UCSD-AML1 (cell line): ENCODE measurements at regions not wholly inside any gene's neighbourhood (a gene's known extent, or its start where the extent isn't known, plus 50 kb on each side); places are given as distances from the start of the nearest gene placed in this dataset.
"Not testable (repeated sequence)": the region's sequence is repeated elsewhere in the genome, so short reads cannot be mapped to it uniquely, and the experiment has no call there.

Experiments
- DNase-seq: peaks from one replicate; lab custom pipeline; 2025; ENCODE audit not compliant: unreplicated experiment; lab: John Stamatoyannopoulos, UW

DNA sequence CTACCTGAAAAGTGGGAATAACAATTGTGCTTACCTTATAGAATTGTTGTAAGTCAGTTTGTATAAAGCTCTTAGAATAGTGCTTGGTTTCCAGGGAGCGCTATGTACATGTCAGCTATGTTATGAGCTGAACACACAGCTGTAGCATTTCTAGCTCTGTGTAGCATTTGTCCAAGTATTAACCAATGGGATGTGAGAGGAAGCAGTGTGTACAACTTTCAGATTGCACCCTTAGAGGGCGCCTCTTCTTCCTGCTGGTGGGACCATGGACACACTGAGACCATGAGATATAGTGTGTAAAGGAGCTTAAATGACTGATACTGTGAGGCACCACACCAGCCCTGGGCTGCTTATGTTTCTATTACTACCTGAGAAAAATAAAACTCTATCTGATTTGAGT, 380.2 kb downstream of the LNPK start:
- no peak for DNase-seq

DNA sequence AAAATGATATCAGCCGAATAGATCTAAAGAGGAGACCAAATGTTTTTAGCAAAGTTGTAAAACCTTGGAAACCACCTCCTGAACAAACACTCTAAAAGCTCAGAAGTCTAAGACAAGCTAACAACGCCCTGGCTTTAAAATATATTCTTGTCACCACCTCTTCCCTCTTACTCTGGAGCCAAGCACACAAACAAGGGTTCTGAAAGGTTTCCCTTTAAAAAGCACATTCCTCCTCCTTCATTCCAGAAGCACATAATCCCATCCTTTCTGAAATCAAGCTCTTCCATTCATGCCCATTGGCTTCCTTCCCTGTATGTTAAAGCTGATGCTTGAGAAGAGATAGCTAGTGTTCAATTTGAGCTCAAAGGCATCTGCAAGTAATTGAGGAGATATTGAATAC, 382.0 kb downstream of the LNPK start:
- DNase-seq, result no peak

DNA sequence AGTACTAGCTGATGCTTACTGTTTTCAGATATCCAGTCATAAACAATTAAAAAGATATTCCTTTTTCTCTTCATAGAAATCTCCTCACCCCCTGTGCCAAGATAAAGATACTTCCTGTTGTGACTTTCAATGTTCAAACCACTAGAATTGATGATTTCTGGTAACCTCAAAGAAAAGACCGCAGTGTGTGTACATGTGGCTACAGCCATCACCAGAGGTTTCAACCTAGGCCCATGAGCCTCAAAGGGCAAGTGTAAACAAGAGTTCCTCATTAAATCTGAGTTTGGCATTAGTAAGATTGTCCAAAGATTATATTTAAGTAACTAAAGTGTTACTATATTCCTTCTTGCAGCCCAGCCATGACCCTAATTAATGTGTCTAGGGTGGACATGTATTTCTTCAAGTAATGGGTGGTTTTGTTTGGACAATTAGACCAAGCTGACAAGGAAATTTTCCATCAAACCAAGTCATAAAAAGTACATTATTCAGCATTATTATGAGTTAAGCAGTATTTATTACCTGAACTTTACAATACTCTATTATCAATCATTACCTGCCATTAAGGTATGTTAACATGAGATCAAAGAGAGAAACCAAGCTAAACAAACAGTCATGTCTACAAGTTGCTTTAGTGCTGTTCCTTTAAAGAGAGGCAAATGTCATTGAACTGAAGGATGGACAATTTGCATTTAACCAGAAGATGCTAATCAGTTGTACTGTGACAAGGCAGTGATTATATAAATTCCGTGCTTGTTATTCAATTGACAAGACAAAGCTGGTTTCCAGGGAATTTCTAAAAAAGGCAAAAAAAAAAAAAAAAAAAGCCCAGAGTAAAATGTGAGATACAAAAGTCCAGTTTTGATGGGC, 382.7 kb downstream of the LNPK start:
- DNase-seq, result no peak

DNA sequence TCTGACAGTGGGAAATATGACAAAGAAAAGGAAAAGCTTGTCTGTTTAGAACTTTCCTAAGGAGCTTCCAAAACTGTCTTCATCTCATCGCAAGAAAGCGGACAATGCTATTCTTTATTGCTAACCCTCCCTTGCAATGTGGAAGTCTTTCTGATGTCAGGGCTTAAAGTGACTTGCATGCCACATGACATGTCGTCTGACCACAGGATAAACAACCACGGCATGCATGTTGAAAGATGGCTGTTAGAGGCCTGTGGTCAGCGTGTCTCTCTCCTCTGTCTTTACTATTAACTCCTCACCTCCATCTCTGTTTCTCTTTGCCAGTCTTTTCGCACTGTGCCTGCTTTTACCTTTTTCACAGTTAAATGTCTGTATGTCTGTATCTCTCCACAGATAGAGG, 389.8 kb downstream of the LNPK start:
- DNase-seq, result no peak

DNA sequence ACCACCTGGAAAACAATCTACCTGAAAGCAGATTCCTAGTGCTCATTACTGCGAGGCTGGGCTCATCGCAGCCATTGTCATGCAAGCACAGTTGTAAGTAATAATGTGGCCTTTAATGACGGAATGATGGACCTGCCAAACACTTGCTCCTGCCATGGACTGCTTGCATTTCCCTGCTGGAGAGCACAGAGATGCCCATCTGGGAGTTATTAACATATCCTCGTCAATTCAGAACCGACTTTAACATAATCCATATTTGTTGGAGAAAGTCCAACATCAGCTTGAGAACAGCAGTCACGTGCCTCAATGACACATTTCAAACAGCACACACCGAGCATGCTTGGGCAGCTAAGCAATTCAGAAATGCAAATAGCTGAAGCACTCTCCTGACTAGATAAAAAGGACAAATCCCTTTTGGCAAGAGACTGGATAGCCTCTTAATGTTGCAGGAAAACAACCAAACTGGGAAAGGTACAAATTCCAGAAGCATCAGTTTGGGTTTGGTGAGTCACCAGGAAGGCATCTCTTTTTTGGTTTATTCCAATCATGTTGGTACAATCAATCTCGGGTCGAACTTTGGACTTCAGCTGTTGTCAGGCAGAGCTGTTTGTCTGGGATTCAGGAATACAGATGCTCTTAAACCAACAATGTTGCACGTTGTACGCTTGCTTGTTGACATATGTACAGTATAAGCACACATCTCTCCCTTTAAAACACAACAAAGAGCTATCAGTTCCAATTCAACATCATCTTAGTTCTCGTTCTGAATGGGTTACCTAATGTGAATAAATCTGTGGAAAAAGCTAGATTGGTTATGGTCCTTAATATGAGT, 395.8 kb downstream of the LNPK start:
- no peak for DNase-seq

DNA sequence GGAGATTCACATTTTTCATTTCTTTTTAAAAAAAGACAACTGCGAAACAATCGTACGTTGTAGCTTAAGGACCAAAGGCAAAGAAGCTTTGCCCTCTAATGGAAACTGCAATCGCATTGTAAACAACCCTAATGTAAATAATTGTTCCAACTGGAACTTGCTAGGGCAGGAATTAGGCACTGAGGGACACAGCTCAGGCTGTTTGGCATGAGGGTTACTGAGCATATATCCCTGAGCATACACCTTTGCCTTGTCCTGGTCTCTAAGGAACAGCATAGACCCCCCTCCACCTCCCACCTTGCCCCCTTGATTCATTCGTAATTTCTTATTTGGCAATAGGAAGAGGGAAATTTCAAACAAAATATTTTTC, 396.4 kb downstream of the LNPK start:
- no peak for DNase-seq

DNA sequence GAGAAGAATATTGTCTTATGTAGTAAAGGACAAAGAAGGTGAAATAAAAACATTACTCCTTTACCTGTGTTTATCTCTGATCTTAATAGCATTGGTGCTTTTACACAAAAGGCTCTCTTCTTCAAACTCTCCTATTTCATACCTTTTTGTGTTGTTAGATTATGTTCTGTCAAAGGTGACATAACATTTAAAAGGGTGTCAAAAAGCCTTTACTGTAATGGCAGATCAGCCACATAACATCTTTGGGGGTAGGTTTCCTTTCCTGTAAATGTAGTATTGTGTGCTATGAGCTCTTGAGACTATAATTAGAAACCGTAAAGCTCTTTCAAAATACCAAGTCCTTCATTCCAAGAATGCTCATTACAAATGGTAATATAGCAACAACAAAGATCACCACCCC, 400.1 kb downstream of the LNPK start:
- DNase-seq, result no peak

DNA sequence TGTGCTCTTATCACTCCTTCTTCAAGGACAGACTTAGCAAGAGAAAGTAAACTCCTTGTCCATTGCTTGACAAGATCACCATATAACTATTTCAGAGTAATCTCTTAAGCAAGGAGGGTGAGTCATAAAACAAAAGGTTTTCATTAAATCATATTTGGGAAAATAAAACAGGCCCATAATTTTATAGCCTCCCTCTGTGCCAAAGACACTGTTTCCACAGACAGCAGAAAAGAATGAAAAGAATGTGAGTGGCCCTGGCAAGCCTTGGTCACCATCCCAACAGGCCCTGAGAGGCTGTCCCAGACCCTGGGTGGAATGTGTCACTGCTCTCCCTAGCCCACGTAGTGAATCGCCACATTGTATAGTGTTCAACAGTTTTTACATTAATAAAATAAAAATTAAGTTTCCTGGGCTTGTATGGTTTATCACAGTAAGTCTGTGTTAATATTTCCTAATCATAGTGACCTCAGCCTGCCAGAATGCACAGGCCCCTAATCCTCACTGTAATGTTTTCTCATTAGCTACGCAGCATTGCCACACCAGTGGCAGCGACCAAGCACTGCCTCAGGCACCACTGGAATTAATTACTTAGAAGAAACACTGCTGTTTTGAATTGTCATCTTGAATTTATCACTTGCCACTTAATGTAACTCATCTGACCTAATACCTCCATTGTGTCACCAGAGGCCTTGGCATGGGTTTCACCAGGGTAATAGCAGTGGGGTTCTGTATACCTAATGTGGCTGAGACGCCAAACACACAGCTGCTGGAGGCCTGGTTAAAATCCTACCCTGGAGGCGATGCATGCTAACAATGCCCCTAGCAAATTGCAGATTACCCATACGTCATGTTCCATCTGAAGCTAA, 401.9 kb downstream of the LNPK start:
- DNase-seq, result no peak

DNA sequence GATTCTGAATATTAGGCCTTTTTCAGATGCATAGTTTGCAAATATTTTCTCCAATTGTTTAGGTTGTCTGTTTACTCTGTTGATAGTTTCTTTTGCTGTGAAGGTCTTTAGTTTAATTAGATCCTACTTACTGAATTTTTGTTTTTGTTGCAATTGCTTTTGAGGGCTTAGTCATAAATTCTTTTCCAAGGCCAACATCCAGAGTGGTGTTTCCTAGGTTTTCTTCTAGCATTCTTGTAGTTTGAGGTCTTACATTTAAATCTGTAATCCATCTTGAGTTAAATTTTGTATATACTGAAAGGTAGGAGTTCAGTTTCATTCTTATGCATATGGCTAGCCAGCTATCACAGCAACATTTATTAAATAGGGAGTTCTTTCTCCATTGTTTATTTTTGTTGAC, 404.8 kb downstream of the LNPK start:
- DNase-seq, result no peak

DNA sequence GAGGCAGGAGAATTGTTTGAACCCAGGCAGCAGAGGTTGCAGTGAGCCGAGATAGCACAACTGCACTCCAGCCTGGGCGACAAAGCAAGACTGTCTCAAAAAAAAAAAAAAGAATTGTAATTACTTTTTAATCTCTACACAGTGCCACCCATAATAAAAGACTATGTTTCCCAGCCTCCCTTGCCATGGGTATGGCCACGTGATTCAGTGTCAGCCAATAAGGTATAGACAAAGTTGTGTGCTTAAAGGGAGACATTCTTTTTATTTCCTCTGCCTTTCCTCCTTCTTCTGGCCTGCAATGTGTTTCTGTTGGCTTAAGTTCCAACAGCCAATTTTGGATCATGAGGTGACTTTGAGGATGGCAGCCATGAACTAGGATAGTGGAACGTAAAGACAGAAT, 406.9 kb downstream of the LNPK start:
- DNase-seq, result no peak

DNA sequence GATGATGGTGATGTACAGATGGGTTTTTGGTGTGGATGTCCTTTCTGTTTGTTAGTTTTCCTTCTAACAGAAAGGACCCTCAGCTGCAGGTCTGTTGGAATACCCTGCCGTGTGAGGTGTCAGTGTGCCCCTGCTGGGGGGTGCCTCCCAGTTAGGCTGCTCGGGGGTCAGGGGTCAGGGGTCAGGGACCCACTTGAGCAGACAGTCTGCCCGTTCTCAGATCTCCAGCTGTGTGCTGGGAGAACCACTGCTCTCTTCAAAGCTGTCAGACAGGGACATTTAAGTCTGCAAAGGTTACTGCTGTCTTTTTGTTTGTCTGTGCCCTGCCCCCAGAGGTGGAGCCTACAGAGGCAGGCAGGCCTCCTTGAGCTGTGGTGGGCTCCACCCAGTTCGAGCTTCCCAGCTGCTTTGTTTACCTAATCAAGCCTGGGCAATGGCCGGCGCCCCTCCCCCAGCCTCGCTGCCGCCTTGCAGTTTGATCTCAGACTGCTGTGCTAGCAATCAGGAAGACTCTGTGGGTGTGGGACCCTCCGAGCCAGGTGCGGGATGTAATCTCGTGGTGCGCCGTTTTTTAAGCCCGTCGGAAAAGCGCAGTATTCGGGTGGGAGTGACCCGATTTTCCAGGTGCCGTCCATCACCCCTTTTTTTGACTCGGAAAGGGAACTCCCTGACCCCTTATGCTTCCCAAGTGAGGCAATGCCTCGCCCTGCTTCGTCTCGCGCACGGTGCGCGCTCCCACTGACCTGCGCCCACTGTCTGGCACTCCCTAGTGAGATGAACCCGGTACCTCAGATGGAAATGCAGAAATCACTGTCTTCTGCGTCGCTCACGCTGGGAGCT, 408.2 kb downstream of the LNPK start:
- DNase-seq, result not testable (repeated sequence)

DNA sequence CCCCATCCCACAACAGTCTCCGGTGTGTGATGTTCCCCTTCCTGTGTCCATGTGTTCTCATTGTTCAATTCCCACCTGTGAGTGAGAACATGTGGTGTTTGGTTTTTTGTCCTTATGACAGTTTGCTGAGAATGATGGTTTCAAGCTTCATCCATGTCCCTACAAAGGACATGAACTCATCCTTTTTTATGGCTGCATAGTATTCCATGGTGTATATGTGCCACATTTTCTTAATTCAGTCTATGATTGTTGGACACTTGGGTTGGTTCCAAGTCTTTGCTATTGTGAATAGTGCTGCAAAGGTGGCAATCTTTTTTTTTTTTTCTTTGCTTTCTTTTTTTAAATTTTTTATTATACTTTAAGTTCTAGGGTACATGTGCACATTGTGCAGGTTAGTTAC, 406.7 kb upstream of the ATP5MC3 start:
- DNase-seq, result not testable (repeated sequence)

DNA sequence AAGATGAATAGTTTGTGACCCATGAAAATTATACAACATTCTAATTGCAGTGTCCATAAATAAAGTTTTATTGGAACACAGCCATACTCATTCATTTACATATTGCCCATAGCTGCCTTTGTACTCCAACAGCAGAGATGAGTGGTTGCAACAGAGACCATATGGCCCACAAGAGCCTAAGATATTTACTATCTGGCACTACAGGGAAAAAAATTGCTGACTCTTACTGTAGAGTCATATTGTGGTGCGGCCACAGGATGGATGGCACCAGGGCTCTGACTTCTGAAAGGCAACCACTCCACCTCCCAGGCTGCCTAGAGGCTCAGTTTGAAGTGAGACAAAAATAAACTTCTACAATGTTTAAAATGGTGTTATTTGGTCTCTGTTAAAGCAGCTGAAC, 404.0 kb upstream of the ATP5MC3 start:
- no peak for DNase-seq

DNA sequence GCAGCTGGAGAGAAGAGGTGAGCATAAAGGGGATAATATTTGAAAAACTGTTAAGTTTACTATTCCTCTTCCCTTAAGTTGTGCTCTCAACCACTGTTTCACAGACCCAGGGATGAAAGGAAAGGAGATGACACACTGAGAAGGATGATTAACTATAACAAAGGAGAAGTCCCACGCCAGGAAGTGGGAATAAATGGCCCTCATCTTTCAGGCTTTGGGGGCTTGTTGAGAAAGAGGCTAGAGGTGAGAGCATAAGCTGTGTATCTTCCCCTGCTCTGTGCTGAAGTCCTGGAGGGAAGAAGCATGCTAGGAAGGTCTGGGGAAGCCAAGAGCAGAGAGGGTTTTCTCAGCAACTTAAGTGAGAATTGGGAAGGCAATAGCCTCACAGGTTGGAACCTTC, 399.1 kb upstream of the ATP5MC3 start:
- no peak for DNase-seq

DNA sequence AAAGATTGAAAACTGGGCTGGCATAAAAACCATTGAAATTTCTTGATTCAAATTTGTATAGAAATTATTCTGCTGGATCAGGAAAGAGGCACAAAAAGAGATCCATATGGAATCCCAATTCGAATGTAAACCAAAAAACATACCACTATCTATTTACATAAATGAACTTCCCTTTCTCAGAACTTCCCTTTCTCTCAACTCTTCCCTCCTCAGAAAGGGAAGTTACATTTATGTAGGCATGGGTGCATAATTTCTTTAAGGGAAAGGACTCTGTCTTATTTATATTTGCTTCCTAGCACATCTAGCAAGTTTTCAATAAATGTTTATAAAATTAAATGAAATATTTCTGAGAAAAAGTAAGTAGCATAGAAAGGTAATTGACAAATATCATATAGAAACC, 398.1 kb upstream of the ATP5MC3 start:
- DNase-seq, result no peak

DNA sequence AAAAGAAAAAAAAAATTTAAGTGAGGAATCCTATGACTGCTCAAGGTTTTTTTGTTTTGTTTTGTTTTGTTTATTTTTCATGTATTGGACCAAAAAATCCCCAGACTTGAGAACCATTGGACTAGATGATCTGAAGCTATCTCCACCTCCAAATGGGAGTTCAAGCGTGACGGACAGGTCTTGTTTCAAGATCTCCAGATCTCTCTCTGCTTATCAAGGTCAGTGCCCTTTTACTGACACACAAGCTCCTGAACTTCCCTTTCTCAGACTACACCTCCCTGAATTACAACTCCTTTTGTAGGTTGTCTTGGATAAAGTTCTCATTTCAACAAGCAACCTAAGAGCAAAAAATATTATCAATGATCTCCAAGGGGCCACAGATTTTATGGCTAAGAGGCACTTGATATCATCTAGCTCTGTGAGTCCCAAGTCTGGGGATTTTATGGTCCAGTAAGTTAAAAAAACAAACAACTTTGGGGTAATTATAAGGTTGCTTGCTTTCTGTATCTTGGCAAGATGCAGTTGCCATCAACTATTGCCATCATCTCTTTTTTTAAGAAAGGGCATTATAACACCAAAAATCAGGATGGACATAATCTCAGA, 396.0 kb upstream of the ATP5MC3 start:
- DNase-seq, result no peak

DNA sequence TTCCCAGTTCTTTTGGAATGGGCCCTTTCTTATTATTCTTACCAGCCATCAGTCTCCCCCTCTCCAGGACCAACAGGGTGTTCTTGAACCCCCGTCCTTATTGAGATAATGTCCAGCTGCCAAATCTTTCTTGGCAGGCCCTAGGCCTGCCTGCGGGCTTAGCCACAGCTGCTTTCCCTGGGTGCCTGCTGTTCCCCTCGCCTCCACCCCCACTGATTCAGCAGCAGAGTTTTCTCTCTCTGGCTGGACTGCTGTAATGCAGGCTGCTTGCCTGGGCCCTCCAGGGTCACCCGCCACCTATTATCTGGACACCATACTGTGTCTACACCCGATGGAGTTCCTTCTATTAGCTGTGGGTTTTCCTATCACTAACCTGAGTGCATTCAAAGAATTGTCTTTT, 395.4 kb upstream of the ATP5MC3 start:
- no peak for DNase-seq

DNA sequence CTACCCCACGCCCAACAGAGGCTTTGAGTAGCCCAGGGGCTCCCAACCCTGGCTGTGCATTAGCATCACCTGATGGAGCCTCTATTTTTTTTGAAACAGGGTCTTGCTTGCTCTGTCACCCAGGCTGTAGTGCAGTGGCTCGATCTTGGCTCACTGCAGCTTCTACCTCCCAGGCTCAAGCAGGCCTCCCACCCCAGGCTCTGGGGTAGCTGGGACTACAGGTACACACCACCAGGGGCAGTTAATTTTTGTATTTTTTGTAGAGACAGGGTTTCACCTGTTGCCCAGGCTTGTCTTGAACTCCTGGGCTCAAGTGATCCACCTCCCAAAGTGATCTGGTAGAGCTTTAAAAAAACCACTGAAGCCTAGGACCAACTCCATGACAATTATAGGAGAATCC, 394.8 kb upstream of the ATP5MC3 start:
- DNase-seq, result no peak

DNA sequence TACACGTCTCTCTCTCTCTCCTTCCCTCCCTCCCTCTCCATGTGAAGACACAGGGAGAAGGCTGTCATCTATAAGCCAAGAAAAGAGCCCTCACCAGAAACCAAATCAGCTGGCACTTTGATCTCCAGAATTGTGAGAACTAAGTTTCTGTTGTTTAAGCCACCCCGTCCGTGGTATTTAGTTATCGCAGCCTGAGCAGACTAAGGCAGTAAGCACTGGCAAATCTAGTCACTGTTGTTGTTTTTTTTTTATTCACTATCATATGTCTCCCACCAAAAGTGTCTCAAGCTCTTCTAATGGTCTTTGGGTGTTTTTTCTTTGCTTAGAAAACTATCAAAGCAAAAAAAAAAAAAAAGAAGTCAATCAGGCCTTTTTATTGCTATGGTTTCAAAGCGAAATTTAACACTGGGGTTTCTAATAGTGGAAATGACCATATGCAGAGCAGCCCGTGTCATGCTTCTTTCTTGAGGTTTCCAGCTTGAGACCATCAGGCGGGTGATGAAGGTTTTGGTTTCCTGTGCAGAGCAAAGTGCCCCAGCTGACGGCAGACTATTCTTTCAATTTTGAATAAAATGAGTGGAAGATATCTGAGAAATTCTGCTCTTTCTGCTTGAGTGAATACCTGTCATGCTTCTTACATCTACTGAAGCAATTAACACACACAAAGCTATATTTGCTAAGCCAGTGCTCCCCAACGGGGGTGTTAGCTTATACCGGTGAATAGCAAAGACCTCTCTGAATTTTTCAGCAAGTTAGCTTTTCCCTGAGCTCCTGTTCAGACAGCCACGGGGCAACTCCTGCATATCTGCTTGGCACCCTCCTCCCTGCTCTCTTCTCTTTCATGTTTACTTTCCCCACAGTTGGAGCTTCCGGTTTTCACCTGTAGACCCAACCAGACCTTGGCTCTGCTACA, 394.1 kb upstream of the ATP5MC3 start:
- DNase-seq, result no peak
